Keratinocyte (primary cell): ENCODE measurements at regions not wholly inside any gene's neighbourhood (a gene's known extent, or its start where the extent isn't known, plus 50 kb on each side); places are given as distances from the start of the nearest gene placed in this dataset.

Source experiments
- DNase-seq: peaks from one replicate; pipeline ENCODE4 v3.0.0-alpha.2; 2011; ENCODE audit warnings: low read depth, missing footprints, low spot score
- FAIRE-seq: peaks from 2 replicates; lab custom pipeline; 2011; peaks lifted over from hg19 to GRCh38; lab: Jason Lieb, UNC
- H2AFZ ChIP-seq: 2 replicates; pipeline ENCODE4 v1.6.0; 2012; ENCODE audit warnings: low read length, control low read depth, inconsistent platforms; ENCODE audit not compliant: control insufficient read depth
- H3K27ac ChIP-seq: 2 replicates; pipeline ENCODE4 v1.5.1; 2011; ENCODE audit warnings: low read length; ENCODE audit not compliant: control insufficient read depth, insufficient read depth
- H3K27me3 ChIP-seq: 3 replicates; pipeline ENCODE4 v1.6.0; 2011; ENCODE audit warnings: low read length; ENCODE audit not compliant: control insufficient read depth, insufficient read depth; ENCODE audit errors: extremely low read depth
- H3K36me3 ChIP-seq, 2 experiments: 2 replicates in 1 of 2; 3 replicates in 1 of 2; pipeline ENCODE4 v1.5.1; 2011; ENCODE audit warnings: low read length in 2 of 2, mild to moderate bottlenecking in 1 of 2; ENCODE audit not compliant: control insufficient read depth in 2 of 2, insufficient read depth in 2 of 2; ENCODE audit errors: extremely low read depth in 1 of 2
- H3K4me1 ChIP-seq: 3 replicates; pipeline ENCODE4 v1.5.1; 2011; ENCODE audit warnings: low read length; ENCODE audit not compliant: control insufficient read depth, insufficient read depth; ENCODE audit errors: extremely low read depth
- H3K4me2 ChIP-seq: 3 replicates; pipeline ENCODE4 v1.6.0; 2011; ENCODE audit warnings: low read depth, low read length; ENCODE audit not compliant: control insufficient read depth, insufficient read depth; ENCODE audit errors: extremely low read depth
- H3K4me3 ChIP-seq, 3 experiments: fragments of 200-600 bp in 1 of 3; sonication (generic) in 1 of 3; 2 replicates in 2 of 3; 3 replicates in 1 of 3; pipeline ENCODE4 v1.5.1; 2011 to 2016; ENCODE audit warnings: low read length in 3 of 3, mild to moderate bottlenecking in 3 of 3, control low read depth in 2 of 3, inconsistent platforms in 1 of 3, low read depth in 1 of 3, mixed read lengths in 1 of 3, mixed run types in 1 of 3, moderate library complexity in 1 of 3; ENCODE audit not compliant: control insufficient read depth in 2 of 3, insufficient read depth in 2 of 3; ENCODE audit errors: extremely low read depth in 1 of 3
- H3K79me2 ChIP-seq: 2 replicates; pipeline ENCODE4 v1.6.0; 2012; ENCODE audit warnings: low read length; ENCODE audit not compliant: control insufficient read depth, insufficient read depth
- H3K9ac ChIP-seq: 3 replicates; pipeline ENCODE4 v1.6.0; 2011; ENCODE audit warnings: low read length; ENCODE audit not compliant: control insufficient read depth, insufficient read depth; ENCODE audit errors: extremely low read depth
- H3K9me1 ChIP-seq: 3 replicates; pipeline ENCODE4 v1.6.0; 2011; ENCODE audit warnings: low read length; ENCODE audit not compliant: control insufficient read depth, insufficient read depth; ENCODE audit errors: extremely low read depth
- H3K9me3 ChIP-seq: 2 replicates; pipeline ENCODE4 v1.5.1; 2012; ENCODE audit warnings: low read depth, low read length; ENCODE audit not compliant: control insufficient read depth
- H4K20me1 ChIP-seq: 3 replicates; pipeline ENCODE4 v1.6.0; 2011; ENCODE audit warnings: low read length; ENCODE audit not compliant: control insufficient read depth, insufficient read depth; ENCODE audit errors: extremely low read depth
- CTCF ChIP-seq, 3 experiments: IDR thresholded peaks in 1 of 3; conservative IDR thresholded peaks in 1 of 3; optimal IDR thresholded peaks in 1 of 3; 2 replicates in 2 of 3; 3 replicates in 1 of 3; pipeline versions ENCODE3 to v1.5.1; 2011; ENCODE audit warnings: low read length in 3 of 3, mild to moderate bottlenecking in 3 of 3, moderate library complexity in 2 of 3, control low read depth in 1 of 3, inconsistent platforms in 1 of 3; ENCODE audit not compliant: insufficient read depth in 2 of 3; ENCODE audit errors: extremely low read depth in 1 of 3
- EZH2 ChIP-seq: IDR thresholded peaks from one replicate; pipeline ENCODE4 v1.6.1; 2012; ENCODE audit warnings: inconsistent platforms, mild to moderate bottlenecking, low read length, moderate library complexity
- dilution Hi-C: fragments of 300-500 bp; cut with MboI; formaldehyde crosslinking; loops from one replicate; pipeline ENCODE4 v1.7.0; 2020; ENCODE audit warnings: low sequenced_read_pairs; ENCODE audit not compliant: extremely low pct_ligation_motif_present

GRCh38 chr21:41684381-41685245 is 82.2 kb downstream of the RIPK4 start:
- dilution Hi-C loops = no loop called here
- H3K9me1 ChIP-seq = no peaks in the 10 kb centered on the region
- no peaks in the 10 kb centered on the region for H3K36me3 ChIP-seq
- H3K4me2 ChIP-seq = peak overlapping the region; percentile 89
- no peaks in the 10 kb centered on the region for H3K27me3 ChIP-seq
- no peaks in the 10 kb centered on the region for H4K20me1 ChIP-seq
- peak overlapping the region; percentile 90 for H3K27ac ChIP-seq
- H3K9me3 ChIP-seq = no peaks in the 10 kb centered on the region
- peak; percentile 57 for DNase-seq
- peaks cover 68% of the 10 kb centered on the region for H3K4me1 ChIP-seq
- H3K79me2 ChIP-seq = no peaks in the 10 kb centered on the region
- peak overlapping the region in 2 of 3 experiments; percentile 49 for H3K4me3 ChIP-seq
- peak overlapping the region; percentile 31 for H2AFZ ChIP-seq
- peak; percentile 93 for FAIRE-seq
- TF ChIP-seq EZH2 (no peak), CTCF (optimal IDR thresholded peaks at IDR 0.05 in 1 of 3, IDR thresholded peaks at IDR 0.05 in 1 of 3, conservative IDR thresholded peaks at IDR 0.05 in 1 of 3; ENCODE audit: extremely low read depth in 1 of 3, insufficient read depth in 2 of 3, low read length in 3 of 3) (no peak)
- H3K9ac ChIP-seq = peak overlapping the region; percentile 72

GRCh38 chr21:41683815-41684214 is 83.0 kb downstream of the RIPK4 start:
- Histone ChIP-seq H4K20me1 (no peaks in the 10 kb centered on the region), H3K4me3 (no peak overlapping the region), H2AFZ (peak overlapping the region; percentile 23), H3K4me1 (peaks cover 74% of the 10 kb centered on the region), H3K9ac (peak overlapping the region; percentile 72), H3K9me3 (no peaks in the 10 kb centered on the region), H3K36me3 (no peaks in the 10 kb centered on the region), H3K4me2 (peak overlapping the region; percentile 89), H3K27ac (peak overlapping the region; percentile 90), H3K79me2 (no peaks in the 10 kb centered on the region), H3K27me3 (no peaks in the 10 kb centered on the region), H3K9me1 (no peaks in the 10 kb centered on the region)
- FAIRE-seq = no peak
- TF ChIP-seq CTCF (optimal IDR thresholded peaks at IDR 0.05 in 1 of 3, IDR thresholded peaks at IDR 0.05 in 1 of 3, conservative IDR thresholded peaks at IDR 0.05 in 1 of 3; ENCODE audit: extremely low read depth in 1 of 3, insufficient read depth in 2 of 3, low read length in 3 of 3) (no peak), EZH2 (no peak)
- no peak for DNase-seq
- dilution Hi-C loops = no loop called here
